HG02884 (cell line): ENCODE measurements at regions not wholly inside any gene's neighbourhood (a gene's known extent, or its start where the extent isn't known, plus 50 kb on each side); places are given as distances from the start of the nearest gene placed in this dataset.
A peak's percentile ranks its signal among the peaks of the same experiment; 100 is the strongest.
"Not testable (repeated sequence)": the region's sequence is repeated elsewhere in the genome, so short reads cannot be mapped to it uniquely, and the experiment has no call there.

Experiments
- ATAC-seq: cut with Tn5 transposase; IDR thresholded peaks from one replicate; pipeline ENCODE4 v1.9.1; 2021; ENCODE audit warnings: mild to moderate bottlenecking, moderate library complexity; ENCODE audit not compliant: unreplicated experiment

- ATAC-seq, result no peak
Observed at GRCh38 chr6:85995339-85996033, 352.8 kb upstream of the SYNCRIP start.

- no peak for ATAC-seq
Observed at GRCh38 chr6:85986681-85987080, 344.0 kb upstream of the SYNCRIP start.

- ATAC-seq, result no peak
Observed at GRCh38 chr6:85983032-85983659, 340.5 kb upstream of the SYNCRIP start.

GRCh38 chr6:85977661-85978060 lies 335.0 kb upstream of the SYNCRIP start:
- ATAC-seq, result no peak

GRCh38 chr6:85975957-85976356 lies 333.3 kb upstream of the SYNCRIP start:
- no peak for ATAC-seq

- no peak for ATAC-seq
Observed at GRCh38 chr6:85971238-85971637, 328.6 kb upstream of the SYNCRIP start.

DNA sequence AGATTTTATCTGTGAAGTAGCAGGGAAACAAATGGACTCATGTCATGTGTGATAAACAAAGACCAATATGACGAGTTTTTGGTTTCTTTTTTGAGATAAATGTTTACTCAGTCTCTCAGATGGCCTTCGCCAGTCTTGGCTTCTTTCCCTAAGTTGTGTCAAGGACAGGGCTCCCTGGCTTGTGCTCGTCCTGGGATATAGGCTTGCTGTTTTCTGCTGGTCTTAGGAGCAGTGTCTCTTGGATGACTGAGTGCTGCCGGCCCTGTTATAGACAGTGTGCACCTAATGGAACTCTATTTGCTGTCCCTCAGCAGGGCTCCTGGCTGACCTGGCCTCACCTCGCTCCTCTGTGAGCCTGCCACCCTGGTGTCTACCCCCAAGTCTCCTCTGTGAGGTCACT lies 324.1 kb upstream of the SYNCRIP start:
- no peak for ATAC-seq

DNA sequence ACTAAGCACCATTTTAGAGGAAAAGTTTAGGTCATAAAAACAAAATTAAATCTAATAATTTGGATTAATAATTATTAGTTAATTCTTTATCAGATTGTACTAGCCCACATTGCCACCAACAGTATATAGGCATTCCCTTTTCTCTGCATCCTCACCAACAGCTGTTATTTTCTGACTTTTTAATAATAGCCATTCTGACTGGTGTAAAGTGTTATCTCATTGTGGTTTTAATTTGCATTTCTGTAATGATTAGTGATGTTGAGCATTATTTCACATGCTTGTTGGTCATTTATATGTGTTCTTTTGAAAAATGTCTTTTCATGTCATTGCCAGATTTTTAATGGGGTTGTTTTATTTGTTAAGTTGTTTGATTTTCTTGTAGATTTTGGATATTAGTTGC lies 319.1 kb upstream of the SYNCRIP start:
- no peak for ATAC-seq

- ATAC-seq, result no peak
Observed at GRCh38 chr6:85961125-85961524, 318.4 kb upstream of the SYNCRIP start.

DNA sequence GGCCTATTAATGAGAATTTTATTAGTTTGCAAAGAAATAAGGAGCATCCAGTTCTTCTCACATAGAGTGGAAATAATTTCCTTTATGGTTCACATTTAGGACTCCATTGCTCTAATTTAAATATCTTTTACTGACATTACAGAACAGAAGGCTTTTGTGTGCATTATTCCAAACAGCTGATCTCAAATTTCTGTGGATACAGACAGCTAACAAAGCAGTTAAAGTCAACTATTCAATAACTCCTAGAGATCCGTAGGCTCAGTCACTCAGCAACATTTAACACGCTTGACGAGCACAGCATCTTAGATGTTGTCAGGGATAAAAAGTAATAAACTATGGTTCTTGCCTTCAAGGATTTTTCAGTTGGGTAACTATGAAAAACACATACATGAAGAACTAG lies 305.8 kb upstream of the SYNCRIP start:
- ATAC-seq, result no peak

DNA sequence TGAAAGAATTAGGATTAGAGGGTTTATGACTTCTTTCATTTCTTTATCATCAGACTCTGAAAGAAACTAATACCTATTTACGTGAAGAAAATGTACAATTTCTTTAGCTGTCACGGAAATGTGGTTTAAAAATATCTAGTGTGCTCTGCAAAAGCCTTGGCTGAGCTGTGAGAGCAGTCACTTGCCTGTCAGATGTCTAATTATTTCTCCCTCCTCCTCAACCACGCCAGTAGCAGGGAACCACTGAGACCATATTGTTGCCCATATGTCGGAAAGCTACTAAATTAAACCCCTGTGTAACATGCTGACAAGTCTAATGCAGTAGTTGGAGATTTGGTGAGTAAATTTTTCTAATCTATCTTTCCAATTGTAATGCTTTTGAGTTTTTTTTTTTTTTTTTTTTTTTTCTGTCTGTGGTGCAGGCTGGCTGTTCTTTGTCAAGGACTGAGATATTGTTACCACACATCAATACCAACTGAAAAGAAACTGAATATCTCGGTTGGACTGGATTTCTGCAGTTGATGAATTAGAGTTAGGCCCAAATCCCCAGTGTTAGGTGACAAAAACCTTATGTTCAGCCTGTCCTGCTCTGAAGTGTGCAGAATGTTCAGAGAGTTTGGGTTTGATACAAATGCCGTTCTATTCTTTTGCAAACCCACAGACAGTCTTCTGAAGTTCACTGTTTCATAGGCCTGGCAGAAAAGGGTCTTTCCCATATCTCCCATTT lies 302.9 kb upstream of the SYNCRIP start:
- ATAC-seq, result no peak

- no peak for ATAC-seq
Observed at GRCh38 chr6:85944776-85945175, 302.1 kb upstream of the SYNCRIP start.

DNA sequence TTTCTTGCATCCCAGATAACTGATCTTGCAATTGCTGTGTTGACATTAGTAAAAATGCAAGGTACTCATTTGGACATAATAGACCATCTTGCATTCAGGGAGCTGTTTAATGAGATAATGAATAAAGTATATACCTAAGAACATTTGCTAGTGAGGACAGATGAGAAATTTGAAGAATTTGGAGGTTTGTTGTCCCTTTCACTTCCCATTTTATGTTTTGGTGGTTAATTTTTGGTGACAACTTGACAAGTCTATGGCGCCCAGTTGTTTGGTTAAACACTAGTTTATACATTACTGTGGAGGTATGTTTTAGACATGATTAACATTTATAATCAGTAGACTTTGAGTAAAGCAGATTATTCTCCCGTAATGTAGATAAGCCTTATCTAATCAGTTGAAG lies 300.2 kb upstream of the SYNCRIP start:
- no peak for ATAC-seq

DNA sequence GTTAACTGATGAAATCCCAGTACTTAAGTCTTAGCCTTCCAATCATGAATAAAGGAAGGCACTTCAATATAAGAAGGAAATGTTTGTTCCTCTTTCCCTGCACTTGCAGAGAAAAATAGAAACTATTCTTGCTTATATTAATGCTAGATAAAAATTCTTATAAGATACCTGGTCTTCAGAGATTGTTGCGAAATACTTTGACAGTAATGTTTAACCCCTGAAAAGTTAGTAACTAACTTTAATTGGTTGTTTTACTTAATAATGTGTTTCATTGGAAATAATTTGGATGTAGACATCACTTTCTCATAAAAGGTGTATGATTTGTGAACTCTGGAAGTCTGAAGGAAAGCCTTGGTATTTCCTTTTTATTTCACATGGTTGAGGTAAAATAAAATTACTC lies 294.2 kb upstream of the SYNCRIP start:
- no peak for ATAC-seq

GRCh38 chr6:85923013-85923430 lies 280.3 kb upstream of the SYNCRIP start:
- peak; percentile 97 for ATAC-seq

GRCh38 chr6:85920782-85921181 lies 278.1 kb upstream of the SYNCRIP start:
- ATAC-seq, result no peak

GRCh38 chr6:85917522-85917921 lies 274.8 kb upstream of the SYNCRIP start:
- no peak for ATAC-seq

DNA sequence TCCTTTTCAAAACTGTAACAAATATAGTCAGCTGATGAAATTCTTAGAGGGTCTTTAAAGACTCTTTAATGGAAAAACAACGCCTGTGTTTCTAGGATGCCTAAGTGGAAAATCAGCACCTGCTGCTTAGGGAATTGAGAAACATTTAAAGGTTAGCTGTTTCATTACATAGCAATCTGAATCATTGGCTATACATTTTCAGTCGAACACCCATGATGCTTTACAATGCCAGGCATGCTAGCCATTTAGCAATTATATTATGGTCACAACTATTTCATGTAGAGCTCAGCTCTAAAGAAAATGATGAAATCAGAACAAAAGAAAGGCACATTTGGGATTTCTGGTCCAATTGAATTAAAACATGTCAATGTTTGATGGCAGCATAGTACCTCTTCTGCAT lies 270.3 kb upstream of the SYNCRIP start:
- no peak for ATAC-seq

GRCh38 chr6:85912582-85912981 lies 269.9 kb upstream of the SYNCRIP start:
- ATAC-seq, result no peak

GRCh38 chr6:85911067-85911466 lies 268.4 kb upstream of the SYNCRIP start:
- ATAC-seq, result no peak

DNA sequence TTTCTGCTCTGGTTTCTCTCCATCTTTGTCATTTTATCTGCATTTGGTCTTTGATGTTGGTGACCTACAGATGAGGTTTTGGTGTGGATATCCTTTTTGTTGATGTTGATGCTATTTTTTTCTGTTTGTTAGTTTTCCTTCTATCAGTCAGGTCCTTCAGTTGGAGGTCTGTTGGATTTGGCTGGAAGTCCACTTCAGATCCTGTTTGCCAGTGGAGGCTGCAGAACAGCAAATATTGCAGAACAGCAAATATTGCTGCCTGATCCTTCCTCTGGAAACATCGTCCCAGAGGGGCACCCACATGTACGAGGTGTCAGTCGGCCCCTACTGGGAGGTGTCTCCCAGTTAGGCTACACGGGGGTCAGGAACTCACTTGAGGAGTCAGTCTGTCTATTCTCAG lies 265.4 kb upstream of the SYNCRIP start:
- ATAC-seq, result not testable (repeated sequence)

DNA sequence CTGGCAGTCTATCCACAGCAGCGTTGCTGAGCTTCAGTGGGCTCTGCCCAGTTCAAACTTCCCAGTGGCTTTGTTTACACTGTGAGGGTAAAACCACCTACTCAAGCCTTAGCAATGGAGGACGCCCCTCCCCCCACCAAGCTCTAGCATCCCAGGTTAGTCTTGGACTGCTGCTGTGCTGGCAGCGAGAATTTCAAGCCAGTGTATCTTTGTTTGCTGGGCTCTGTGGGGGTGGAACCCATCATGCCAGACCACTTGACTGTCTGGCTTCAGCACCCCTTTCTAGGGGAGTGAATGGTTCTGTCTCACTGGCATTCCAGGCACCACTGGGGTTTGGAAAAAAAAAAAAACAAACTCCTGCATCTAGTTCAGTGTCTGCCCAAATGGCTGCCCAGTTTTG lies 249.7 kb upstream of the SYNCRIP start:
- ATAC-seq, result no peak
